ENCODE measurements at regions not wholly inside any gene's neighbourhood (a gene's known extent, or its start where the extent isn't known, plus 50 kb on each side); places are given as distances from the start of the nearest gene placed in this dataset.

GRCh38 chr10:81817596-81818170, 57.3 kb upstream of the NRG3 start:
- no peak for DNase-seq

DNA sequence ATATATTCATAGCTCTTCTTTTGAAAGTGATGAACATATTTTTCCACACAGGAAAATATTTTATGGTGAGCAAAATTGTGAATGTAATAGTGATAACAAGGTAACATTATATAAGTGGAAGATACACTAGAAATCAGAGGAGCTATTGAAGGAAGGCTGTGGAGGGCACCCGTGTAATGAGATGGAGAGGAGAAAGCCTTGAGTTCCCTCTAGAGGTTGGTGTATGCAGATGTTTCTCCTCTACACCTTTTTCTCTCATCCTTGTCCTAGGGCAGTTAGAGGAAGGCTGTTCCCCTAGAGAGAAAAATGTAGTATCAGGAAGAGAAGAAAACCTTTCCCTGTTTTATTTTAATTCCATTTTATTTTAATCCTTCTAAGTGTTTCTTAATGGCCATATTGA, 54.6 kb upstream of the NRG3 start:
- peak; percentile 29 for DNase-seq
